KMS-11 (cell line): ENCODE measurements at regions not wholly inside any gene's neighbourhood (a gene's known extent, or its start where the extent isn't known, plus 50 kb on each side); places are given as distances from the start of the nearest gene placed in this dataset.

Experiments
- H2AFZ ChIP-seq: fragments of 200-600 bp; sonication (generic); 2 replicates; pipeline ENCODE4 v1.6.1; 2016; ENCODE audit warnings: antibody characterized with exemption, mixed run types, low read depth
- H3K27ac ChIP-seq: fragments of 200-600 bp; sonication (generic); 2 replicates; pipeline ENCODE4 v1.6.1; 2016; ENCODE audit warnings: mild to moderate bottlenecking, mixed run types
- H3K27me3 ChIP-seq: fragments of 200-600 bp; sonication (generic); 2 replicates; pipeline ENCODE4 v1.6.1; 2017; ENCODE audit warnings: mild to moderate bottlenecking, low read depth, mixed run types, moderate library complexity; ENCODE audit not compliant: insufficient read depth
- H3K36me3 ChIP-seq: fragments of 200-600 bp; sonication (generic); 2 replicates; pipeline ENCODE4 v1.6.1; 2017; ENCODE audit warnings: mild to moderate bottlenecking, mixed run types; ENCODE audit not compliant: insufficient read depth
- H3K4me1 ChIP-seq: fragments of 200-600 bp; sonication (generic); 2 replicates; pipeline ENCODE4 v1.6.1; 2016; ENCODE audit warnings: mild to moderate bottlenecking, low read depth, mixed run types; ENCODE audit not compliant: poor library complexity, severe bottlenecking
- H3K4me2 ChIP-seq: fragments of 200-600 bp; sonication (generic); 2 replicates; pipeline ENCODE4 v1.7.0; 2016; ENCODE audit warnings: mild to moderate bottlenecking, mixed run types
- H3K4me3 ChIP-seq: fragments of 200-600 bp; sonication (generic); IDR thresholded peaks from 2 replicates; pipeline ENCODE4 v1.6.1; 2017; ENCODE audit warnings: low read depth, low read length, mixed read lengths; ENCODE audit not compliant: insufficient read depth
- H3K79me2 ChIP-seq: fragments of 200-600 bp; sonication (generic); 2 replicates; pipeline ENCODE4 v1.6.1; 2016; ENCODE audit warnings: low read depth, mixed run types; ENCODE audit not compliant: insufficient read depth
- H3K9ac ChIP-seq: fragments of 200-600 bp; sonication (generic); 2 replicates; pipeline ENCODE4 v1.6.1; 2016; ENCODE audit warnings: mild to moderate bottlenecking, mixed run types
- H4K20me1 ChIP-seq: fragments of 200-600 bp; sonication (generic); 2 replicates; pipeline ENCODE4 v1.6.1; 2016; ENCODE audit warnings: mild to moderate bottlenecking, mixed run types; ENCODE audit not compliant: insufficient read depth
- CTCF ChIP-seq: fragments of 200-600 bp; sonication (generic); conservative IDR thresholded peaks from 2 replicates; pipeline ENCODE4 v1.6.1; 2017; ENCODE audit warnings: low read depth, mild to moderate bottlenecking, antibody characterized with exemption, low read length, moderate library complexity, mixed read lengths

DNA sequence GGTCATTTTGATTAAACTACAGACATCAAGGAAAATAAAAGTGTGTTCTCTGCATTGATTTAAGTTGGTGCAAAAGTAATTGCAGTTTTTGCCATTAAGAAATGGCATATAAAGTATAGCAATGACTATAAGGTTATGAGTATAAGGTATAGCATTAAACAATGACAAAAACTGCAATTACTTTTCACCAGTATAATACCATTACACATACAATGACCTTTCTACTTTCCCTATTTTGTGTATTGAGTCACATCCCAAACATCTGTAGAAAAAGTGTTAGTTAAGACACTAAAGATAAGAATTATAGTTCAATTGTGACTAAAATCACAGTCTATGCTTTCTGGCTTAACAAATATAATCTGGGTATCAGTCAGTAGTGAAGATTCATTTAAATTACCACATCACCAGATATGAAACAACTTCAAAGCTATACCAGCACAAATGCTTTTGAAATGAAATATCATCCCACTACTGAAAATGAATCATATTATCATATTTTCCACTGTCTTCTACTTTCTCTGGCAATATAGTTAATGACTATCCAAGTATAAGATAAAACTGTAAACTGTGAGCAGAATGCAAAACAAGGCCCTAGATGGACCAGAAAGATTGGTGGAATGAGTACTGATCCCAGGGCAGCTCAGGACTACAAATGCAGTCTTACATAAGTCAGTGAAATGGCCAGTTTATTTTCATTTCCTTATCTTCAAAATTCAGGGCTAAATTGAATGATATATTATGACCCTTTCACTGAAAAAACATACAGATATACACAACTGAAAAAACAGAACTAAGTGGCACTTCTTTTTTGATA is 241.1 kb downstream of the ANTXR2 start:
- Histone ChIP-seq H3K27me3 (no peaks in the 10 kb centered on the region), H3K27ac (no peak overlapping the region), H2AFZ (no peak overlapping the region), H4K20me1 (no peaks in the 10 kb centered on the region), H3K4me3 (no peak overlapping the region), H3K9ac (no peak overlapping the region), H3K4me1 (no peaks in the 10 kb centered on the region), H3K36me3 (no peaks in the 10 kb centered on the region), H3K4me2 (no peak overlapping the region), H3K79me2 (no peaks in the 10 kb centered on the region)
- no peak for TF ChIP-seq CTCF

DNA sequence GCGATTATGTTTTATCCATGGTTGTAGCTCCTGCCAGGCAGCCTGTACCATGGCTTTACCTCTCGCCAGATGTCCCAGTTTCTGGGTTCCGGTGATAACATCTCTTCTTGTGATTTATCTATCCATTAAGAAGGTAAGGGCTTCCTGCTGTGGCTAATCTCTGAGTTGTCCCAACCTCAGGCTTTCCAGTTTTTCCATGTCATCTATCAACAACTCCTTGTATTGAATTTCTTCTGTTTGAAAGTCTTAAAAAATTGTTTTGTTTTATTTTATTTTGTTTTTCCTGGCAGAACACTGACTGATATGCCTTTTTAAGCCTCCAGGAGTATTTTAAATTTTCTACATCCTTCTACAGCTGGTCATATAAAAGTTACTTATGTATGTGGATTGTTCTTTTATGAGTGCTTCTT is 241.9 kb downstream of the ANTXR2 start:
- Histone ChIP-seq H3K4me2 (no peak overlapping the region), H4K20me1 (no peaks in the 10 kb centered on the region), H3K79me2 (no peaks in the 10 kb centered on the region), H3K27me3 (no peaks in the 10 kb centered on the region), H3K9ac (no peak overlapping the region), H3K4me1 (no peaks in the 10 kb centered on the region), H3K4me3 (no peak overlapping the region), H3K27ac (no peak overlapping the region), H3K36me3 (no peaks in the 10 kb centered on the region), H2AFZ (no peak overlapping the region)
- no peak for TF ChIP-seq CTCF

DNA sequence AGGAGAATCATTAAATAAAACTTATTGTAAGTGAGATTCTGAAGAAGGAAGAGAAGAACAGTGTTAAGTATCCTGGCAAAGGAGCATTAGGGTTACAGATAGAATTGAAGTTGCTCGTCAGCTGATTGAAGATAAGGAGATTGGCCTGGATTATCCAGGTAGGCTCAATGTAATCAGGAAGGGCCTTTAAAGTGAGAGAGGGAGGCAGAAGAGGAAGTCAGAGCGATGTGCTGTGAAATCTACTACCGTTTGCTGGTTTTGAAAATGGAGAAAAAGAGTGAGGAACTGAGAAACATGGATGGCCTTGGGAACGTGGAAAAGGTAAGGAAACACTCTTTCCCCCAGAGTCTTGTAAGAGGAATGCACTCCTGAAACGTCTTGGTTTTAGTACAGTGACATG is 245.7 kb downstream of the ANTXR2 start:
- H2AFZ ChIP-seq = no peak overlapping the region
- no peaks in the 10 kb centered on the region for H3K4me1 ChIP-seq
- no peaks in the 10 kb centered on the region for H3K27me3 ChIP-seq
- no peaks in the 10 kb centered on the region for H3K36me3 ChIP-seq
- H4K20me1 ChIP-seq = no peaks in the 10 kb centered on the region
- no peak overlapping the region for H3K27ac ChIP-seq
- no peak overlapping the region for H3K4me2 ChIP-seq
- H3K79me2 ChIP-seq = no peaks in the 10 kb centered on the region
- no peak overlapping the region for H3K9ac ChIP-seq
- no peak overlapping the region for H3K4me3 ChIP-seq
- no peak for TF ChIP-seq CTCF

GRCh38 chr4:79823148-79823763 is 249.8 kb downstream of the ANTXR2 start:
- Histone ChIP-seq H3K9ac (no peak overlapping the region), H2AFZ (no peak overlapping the region), H3K4me3 (no peak overlapping the region), H3K4me1 (no peaks in the 10 kb centered on the region), H3K27me3 (no peaks in the 10 kb centered on the region), H3K36me3 (no peaks in the 10 kb centered on the region), H4K20me1 (no peaks in the 10 kb centered on the region), H3K27ac (no peak overlapping the region), H3K4me2 (no peak overlapping the region), H3K79me2 (no peaks in the 10 kb centered on the region)
- TF ChIP-seq CTCF = no peak
